CD4-positive, alpha-beta memory T cell (primary cell): ENCODE measurements at regions not wholly inside any gene's neighbourhood (a gene's known extent, or its start where the extent isn't known, plus 50 kb on each side); places are given as distances from the start of the nearest gene placed in this dataset.

ENCODE experiments used
- CTCF ChIA-PET: fragments of 350-600 bp; sonication (Branson Sonifier 250); formaldehyde crosslinking; loops from one replicate; lab custom pipeline; 2021; ENCODE audit warnings: inconsistent platforms; ENCODE audit not compliant: partially characterized antibody; lab: Charles Lee
- POLR2A ChIA-PET: fragments of 350-600 bp; sonication (Branson Sonifier 250); formaldehyde crosslinking; loops from one replicate; lab custom pipeline; 2021; ENCODE audit not compliant: partially characterized antibody; lab: Charles Lee
- DNase-seq, 5 donors: peaks; one replicate each; pipeline versions ENCODE4 v3.0.0 to v3.0.0-alpha.2; 2020 to 2022; ENCODE audit warnings: mixed read lengths in 1 of 5
- H3K27ac ChIP-seq: one replicate; pipeline ENCODE4 v1.7.0; 2013; ENCODE audit warnings: low read depth, low read length
- H3K27me3 ChIP-seq: 2 replicates; pipeline ENCODE4 v1.7.0; 2013; ENCODE audit warnings: mild to moderate bottlenecking, low read length, moderate library complexity; ENCODE audit not compliant: insufficient read depth
- H3K36me3 ChIP-seq: 2 replicates; pipeline ENCODE4 v1.7.0; 2013; ENCODE audit warnings: mild to moderate bottlenecking, low read length, moderate library complexity; ENCODE audit not compliant: insufficient read depth
- H3K4me1 ChIP-seq: 2 replicates; pipeline ENCODE4 v1.7.0; 2013; ENCODE audit warnings: mild to moderate bottlenecking, low read length, moderate library complexity; ENCODE audit not compliant: insufficient read depth
- H3K4me3 ChIP-seq, 2 donors: one replicate each; pipeline ENCODE4 v1.7.0; 2013; ENCODE audit warnings: low read length in 2 of 2, mild to moderate bottlenecking in 1 of 2
- H3K9me3 ChIP-seq, 2 donors: one replicate each; pipeline ENCODE4 v1.7.0; 2013; ENCODE audit warnings: low read length in 2 of 2, control low read depth in 1 of 2; ENCODE audit not compliant: control insufficient read depth in 1 of 2
- H3K27ac Mint-ChIP-seq, 7 donors: one replicate each; pipeline ENCODE4 v1.8.0; 2020 to 2021; ENCODE audit warnings: mixed read lengths in 7 of 7, mild to moderate bottlenecking in 6 of 7, inconsistent platforms in 3 of 7, moderate library complexity in 3 of 7
- H3K27me3 Mint-ChIP-seq, 2 donors: one replicate each; pipeline ENCODE4 v1.8.0; 2020 to 2021; ENCODE audit warnings: mixed read lengths in 2 of 2
- H3K36me3 Mint-ChIP-seq, 2 donors: one replicate each; pipeline ENCODE4 v1.8.0; 2020 to 2021; ENCODE audit warnings: mixed read lengths in 2 of 2, inconsistent platforms in 1 of 2, mild to moderate bottlenecking in 1 of 2
- H3K4me1 Mint-ChIP-seq, 4 donors: one replicate each; pipeline ENCODE4 v1.8.0; 2020 to 2021; ENCODE audit warnings: mixed read lengths in 4 of 4, mild to moderate bottlenecking in 1 of 4
- H3K4me3 Mint-ChIP-seq, 8 donors: one replicate each; pipeline ENCODE4 v1.8.0; 2020 to 2021; ENCODE audit warnings: mixed read lengths in 8 of 8, mild to moderate bottlenecking in 7 of 8, moderate library complexity in 6 of 8, inconsistent platforms in 3 of 8
- H3K9me3 Mint-ChIP-seq, 8 donors: one replicate each; pipeline ENCODE4 v1.8.0; 2020 to 2021; ENCODE audit warnings: mixed read lengths in 8 of 8, mild to moderate bottlenecking in 5 of 8, inconsistent platforms in 3 of 8, moderate library complexity in 1 of 8
- intact Hi-C: fragments of 100-400 bp; cut with micrococcal nuclease; formaldehyde crosslinking; loops from one replicate; pipeline ENCODE4 v1.15.1; 2023

DNA sequence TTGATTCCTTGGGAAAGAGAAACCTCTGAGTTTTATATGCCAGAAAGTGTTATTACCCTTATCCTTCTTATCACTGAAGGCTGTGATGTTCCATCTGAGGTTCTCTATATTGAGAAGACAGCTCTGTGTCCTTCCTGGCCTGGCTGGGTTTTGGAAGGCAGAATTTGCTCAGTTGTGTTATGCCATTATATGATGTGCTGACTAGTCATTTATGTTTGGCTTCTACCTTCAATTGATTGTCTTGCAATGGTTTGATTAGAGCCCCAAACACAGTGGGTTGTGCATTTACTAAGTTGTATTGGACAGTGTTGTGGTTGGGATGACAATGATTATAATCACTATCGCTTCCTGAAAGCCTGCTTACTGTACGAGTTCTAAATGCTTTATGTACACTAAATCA is 265.7 kb downstream of the SNAPC1 start:
- intact Hi-C loops, result no loop called here
- peaks cover 14 to 23% of the 10 kb centered on the region in 2 donors for H3K27me3 Mint-ChIP-seq
- no peaks in the 10 kb centered on the region for H3K4me1 ChIP-seq
- H3K9me3 Mint-ChIP-seq, result peaks cover 0 to 9% (median 4%) of the 10 kb centered on the region in 8 donors
- H3K4me3 Mint-ChIP-seq, result no peak overlapping the region
- ChIA-PET POLR2A (no interaction called here), CTCF (no interaction called here)
- no peak for DNase-seq
- no peaks in the 10 kb centered on the region for H3K36me3 ChIP-seq
- H3K9me3 ChIP-seq, result no peaks in the 10 kb centered on the region
- H3K36me3 Mint-ChIP-seq, result no peaks in the 10 kb centered on the region
- H3K27ac Mint-ChIP-seq, result no peak overlapping the region
- no peaks in the 10 kb centered on the region for H3K27me3 ChIP-seq
- H3K27ac ChIP-seq, result no peak overlapping the region
- H3K4me3 ChIP-seq, result no peak overlapping the region
- no peaks in the 10 kb centered on the region for H3K4me1 Mint-ChIP-seq

DNA sequence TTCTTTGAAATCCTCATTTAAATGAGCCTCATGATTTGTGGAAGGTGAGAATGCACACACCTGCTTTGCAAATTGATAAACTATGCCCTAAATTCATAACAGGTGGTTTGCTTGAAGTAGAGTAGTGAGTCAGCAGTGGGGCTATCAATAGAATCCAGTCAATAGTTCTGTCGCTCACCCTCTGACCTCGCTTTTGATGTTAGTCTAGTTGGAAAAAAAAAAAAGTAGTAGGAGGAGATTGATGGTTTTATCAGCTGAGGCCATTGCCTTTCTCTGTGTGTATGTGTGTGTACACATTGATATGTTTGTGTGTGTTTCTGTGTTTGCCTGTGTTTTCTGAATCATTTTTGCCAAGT is 267.3 kb downstream of the SNAPC1 start:
- Mint-ChIP-seq H3K4me3 (no peak overlapping the region), H3K4me1 (no peaks in the 10 kb centered on the region), H3K9me3 (peaks cover 0 to 16% (median 4%) of the 10 kb centered on the region in 8 donors), H3K27me3 (peaks cover 12 to 21% of the 10 kb centered on the region in 2 donors), H3K27ac (no peak overlapping the region), H3K36me3 (no peaks in the 10 kb centered on the region)
- POLR2A ChIA-PET, result no interaction called here
- Histone ChIP-seq H3K4me1 (no peaks in the 10 kb centered on the region), H3K9me3 (no peaks in the 10 kb centered on the region), H3K36me3 (no peaks in the 10 kb centered on the region), H3K27ac (no peak overlapping the region), H3K27me3 (no peaks in the 10 kb centered on the region), H3K4me3 (no peak overlapping the region)
- CTCF ChIA-PET, result no interaction called here
- intact Hi-C loops, result no loop called here
- no peak for DNase-seq

DNA sequence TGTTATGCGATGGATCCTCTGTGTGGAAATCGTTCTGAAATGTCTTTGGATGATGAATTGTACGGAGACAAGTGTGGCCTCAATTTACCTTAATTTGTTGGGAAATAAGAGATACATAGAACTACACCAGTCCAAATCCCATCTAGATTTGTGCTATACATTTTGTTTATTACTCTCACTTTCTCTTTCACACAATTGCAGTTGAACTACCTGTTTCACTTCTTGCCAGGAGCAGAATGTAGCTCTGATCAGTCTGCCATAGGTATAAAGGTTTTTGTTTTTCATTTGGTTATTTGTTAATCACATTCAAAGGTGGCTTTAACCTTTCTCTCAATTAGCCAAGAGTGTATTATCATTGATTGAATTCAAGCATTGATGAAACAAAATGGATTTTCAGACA is 268.2 kb downstream of the SNAPC1 start:
- Histone ChIP-seq H3K27ac (no peak overlapping the region), H3K27me3 (no peaks in the 10 kb centered on the region), H3K4me1 (no peaks in the 10 kb centered on the region), H3K36me3 (no peaks in the 10 kb centered on the region), H3K9me3 (no peaks in the 10 kb centered on the region), H3K4me3 (no peak overlapping the region)
- DNase-seq, result no peak
- H3K27ac Mint-ChIP-seq, result no peak overlapping the region
- intact Hi-C loops, result no loop called here
- H3K4me3 Mint-ChIP-seq, result no peak overlapping the region
- no peaks in the 10 kb centered on the region for H3K36me3 Mint-ChIP-seq
- ChIA-PET CTCF (no interaction called here), POLR2A (no interaction called here)
- H3K27me3 Mint-ChIP-seq, result peaks cover 12 to 17% of the 10 kb centered on the region in 2 donors
- H3K4me1 Mint-ChIP-seq, result no peaks in the 10 kb centered on the region
- peaks cover 0 to 7% (median 1%) of the 10 kb centered on the region in 8 donors for H3K9me3 Mint-ChIP-seq

DNA sequence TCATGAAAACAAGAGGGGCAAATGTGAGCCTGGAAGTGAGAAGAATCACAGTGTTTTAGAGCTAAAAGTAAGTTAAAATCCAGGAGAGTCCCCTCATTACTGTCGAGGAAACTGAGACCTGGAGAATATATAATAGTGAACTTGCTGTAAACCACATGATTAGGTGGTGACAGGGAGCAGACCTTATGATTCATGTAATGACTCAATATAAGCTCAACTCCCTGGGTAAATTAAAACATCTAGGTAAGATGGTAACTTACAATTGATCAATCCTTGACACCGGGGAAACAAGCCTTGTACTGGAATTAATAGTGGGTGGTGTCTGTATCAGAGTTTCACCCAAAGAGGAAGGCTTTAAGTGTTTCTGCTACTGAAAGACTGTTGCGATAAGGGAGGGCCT is 269.3 kb downstream of the SNAPC1 start:
- Histone ChIP-seq H3K27ac (no peak overlapping the region), H3K27me3 (no peaks in the 10 kb centered on the region), H3K9me3 (no peaks in the 10 kb centered on the region), H3K4me1 (no peaks in the 10 kb centered on the region), H3K4me3 (no peak overlapping the region), H3K36me3 (no peaks in the 10 kb centered on the region)
- CTCF ChIA-PET, result no interaction called here
- Mint-ChIP-seq H3K36me3 (no peaks in the 10 kb centered on the region), H3K9me3 (peaks cover 0 to 9% (median under 1%) of the 10 kb centered on the region in 8 donors), H3K27me3 (peaks cover 10 to 19% of the 10 kb centered on the region in 2 donors), H3K4me3 (no peak overlapping the region), H3K4me1 (no peaks in the 10 kb centered on the region), H3K27ac (no peak overlapping the region)
- no peak for DNase-seq
- intact Hi-C loops, result no loop called here
- POLR2A ChIA-PET, result no interaction called here

DNA sequence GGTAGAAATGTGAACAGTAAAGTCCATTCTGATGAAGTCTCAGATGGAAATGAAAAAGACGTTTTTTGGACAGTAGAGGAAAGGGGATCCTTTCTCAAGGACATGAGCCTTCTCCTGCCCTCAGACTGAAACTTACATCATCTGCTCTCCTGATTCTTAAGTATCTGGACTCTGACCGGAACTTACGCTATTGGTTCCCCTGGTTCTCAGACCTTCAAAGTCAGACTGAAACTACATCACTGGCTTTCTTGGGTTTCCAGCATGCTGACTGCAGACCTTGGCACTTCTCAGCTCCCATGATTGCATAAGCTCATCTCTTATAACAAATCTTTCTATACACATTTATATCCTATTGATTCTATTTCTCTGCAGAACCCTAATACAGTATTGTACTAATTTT is 291.0 kb downstream of the SNAPC1 start:
- Mint-ChIP-seq H3K27ac (no peak overlapping the region), H3K27me3 (peaks cover 7 to 9% of the 10 kb centered on the region in 2 donors), H3K36me3 (no peaks in the 10 kb centered on the region), H3K9me3 (peaks cover 0 to 19% (median 7%) of the 10 kb centered on the region in 8 donors), H3K4me3 (no peak overlapping the region), H3K4me1 (no peaks in the 10 kb centered on the region)
- H3K27me3 ChIP-seq, result no peaks in the 10 kb centered on the region
- intact Hi-C loops, result no loop called here
- no peaks in the 10 kb centered on the region for H3K36me3 ChIP-seq
- CTCF ChIA-PET, result no interaction called here
- no peak overlapping the region for H3K27ac ChIP-seq
- POLR2A ChIA-PET, result no interaction called here
- DNase-seq, result no peak
- H3K9me3 ChIP-seq, result no peaks in the 10 kb centered on the region
- H3K4me1 ChIP-seq, result no peaks in the 10 kb centered on the region
- H3K4me3 ChIP-seq, result no peak overlapping the region

DNA sequence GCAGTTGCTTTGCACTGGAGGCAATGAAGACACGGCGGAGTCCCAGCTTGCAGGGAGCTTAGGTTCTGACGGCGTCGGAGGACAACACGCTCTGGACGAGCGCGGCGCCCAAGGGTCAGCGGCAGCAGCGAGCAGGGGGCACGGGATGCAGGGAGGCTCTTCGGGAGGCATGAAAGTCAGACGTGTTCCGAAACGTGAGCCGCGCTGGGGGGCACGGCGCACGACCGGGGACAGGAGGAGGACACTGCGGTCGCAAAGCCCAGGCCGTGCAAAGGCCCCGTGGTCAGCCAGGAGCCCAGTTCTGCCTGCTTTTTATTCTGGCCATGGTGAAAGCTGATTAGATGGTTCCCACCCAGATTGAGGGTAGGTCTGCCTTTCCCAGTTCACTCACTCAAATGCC is 294.6 kb downstream of the SNAPC1 start:
- H3K4me1 Mint-ChIP-seq, result no peaks in the 10 kb centered on the region
- H3K4me3 ChIP-seq, result no peak overlapping the region
- H3K27me3 Mint-ChIP-seq, result peaks cover 2 to 11% of the 10 kb centered on the region in 2 donors
- peaks cover 0 to 4% (median under 1%) of the 10 kb centered on the region in 8 donors for H3K9me3 Mint-ChIP-seq
- no peaks in the 10 kb centered on the region for H3K36me3 Mint-ChIP-seq
- no peak overlapping the region for H3K4me3 Mint-ChIP-seq
- H3K9me3 ChIP-seq, result no peaks in the 10 kb centered on the region
- intact Hi-C loops, result no loop called here
- ChIA-PET POLR2A (no interaction called here), CTCF (no interaction called here)
- H3K27me3 ChIP-seq, result no peaks in the 10 kb centered on the region
- H3K27ac ChIP-seq, result no peak overlapping the region
- H3K36me3 ChIP-seq, result no peaks in the 10 kb centered on the region
- H3K4me1 ChIP-seq, result no peaks in the 10 kb centered on the region
- DNase-seq, result no peak
- H3K27ac Mint-ChIP-seq, result no peak overlapping the region

DNA sequence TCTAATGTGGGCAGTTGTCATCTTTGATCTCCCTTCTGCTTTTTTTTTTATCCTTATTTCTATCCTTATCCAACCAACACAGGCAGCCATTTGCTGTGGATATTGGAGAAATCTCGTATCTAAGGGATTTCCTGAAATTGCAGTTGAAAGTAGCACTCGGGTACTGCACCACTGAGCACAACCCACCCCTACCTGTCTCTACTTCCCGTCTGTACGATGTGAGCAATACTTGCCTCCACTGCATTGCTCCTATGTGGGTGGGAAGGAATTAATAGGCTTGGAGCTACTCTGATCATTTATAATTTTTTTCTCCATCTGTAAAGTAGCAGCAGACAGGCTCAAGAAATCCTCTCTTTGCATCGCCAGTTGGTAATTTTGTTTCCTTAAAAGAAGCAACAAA is 300.4 kb downstream of the SNAPC1 start:
- intact Hi-C loops, result no loop called here
- Mint-ChIP-seq H3K4me3 (no peak overlapping the region), H3K9me3 (no peaks in the 10 kb centered on the region), H3K36me3 (no peaks in the 10 kb centered on the region), H3K4me1 (no peaks in the 10 kb centered on the region), H3K27me3 (peaks cover 0 to 11% of the 10 kb centered on the region in 2 donors), H3K27ac (no peak overlapping the region)
- Histone ChIP-seq H3K9me3 (no peaks in the 10 kb centered on the region), H3K36me3 (no peaks in the 10 kb centered on the region), H3K4me1 (no peaks in the 10 kb centered on the region), H3K4me3 (no peak overlapping the region), H3K27me3 (peaks cover 8% of the 10 kb centered on the region), H3K27ac (no peak overlapping the region)
- ChIA-PET CTCF (no interaction called here), POLR2A (no interaction called here)
- DNase-seq, result no peak

DNA sequence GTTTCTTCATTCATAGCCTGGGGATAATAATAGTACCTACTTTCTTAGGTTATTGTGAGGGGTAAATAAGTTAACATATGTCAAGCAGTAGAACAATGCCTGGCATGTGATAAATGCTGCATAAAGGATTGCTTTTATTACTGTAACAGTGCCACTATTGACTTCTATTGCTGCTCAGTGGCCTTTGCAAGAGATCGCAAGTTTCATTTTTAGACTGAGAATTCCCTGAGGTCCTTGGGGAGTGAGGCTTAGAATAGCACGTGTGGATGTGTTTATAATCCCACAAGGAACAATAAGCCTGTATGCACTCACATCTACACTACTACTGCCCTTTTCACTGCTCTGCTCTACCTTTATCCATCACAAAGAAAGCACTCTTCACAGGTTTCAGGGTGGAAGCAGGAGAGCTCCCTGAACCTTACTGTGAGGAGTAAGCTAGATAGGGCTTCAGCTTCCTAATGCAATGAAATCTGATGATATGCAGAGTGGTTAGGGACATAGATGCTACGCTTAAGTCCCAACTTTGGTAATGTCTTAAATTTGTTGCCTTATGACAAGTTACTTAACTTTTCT is 302.6 kb downstream of the SNAPC1 start:
- POLR2A ChIA-PET, result interaction anchor here (0.8 kb wide), 1 partner anchor 13 kb away, joined by 3 read pairs; no protein-coding TSS in a partner anchor
- H3K27ac ChIP-seq, result no peak overlapping the region
- H3K4me3 ChIP-seq, result no peak overlapping the region
- H3K4me1 ChIP-seq, result no peaks in the 10 kb centered on the region
- Mint-ChIP-seq H3K36me3 (no peaks in the 10 kb centered on the region), H3K9me3 (no peaks in the 10 kb centered on the region), H3K4me3 (no peak overlapping the region), H3K27ac (no peak overlapping the region), H3K27me3 (peaks cover 0 to 11% of the 10 kb centered on the region in 2 donors), H3K4me1 (no peaks in the 10 kb centered on the region)
- DNase-seq, result no peak
- H3K36me3 ChIP-seq, result no peaks in the 10 kb centered on the region
- no peaks in the 10 kb centered on the region for H3K9me3 ChIP-seq
- peaks cover 8% of the 10 kb centered on the region for H3K27me3 ChIP-seq
- intact Hi-C loops, result no loop called here
- CTCF ChIA-PET, result no interaction called here
